SH-SY5Y (cell line): ENCODE measurements at regions not wholly inside any gene's neighbourhood (a gene's known extent, or its start where the extent isn't known, plus 50 kb on each side); places are given as distances from the start of the nearest gene placed in this dataset.

Source experiments
- GATA2 ChIP-seq: IDR thresholded peaks from 2 replicates; pipeline ENCODE4 v1.6.1; 2011; ENCODE audit warnings: mild to moderate bottlenecking, low read depth, low read length
- GATA3 ChIP-seq: IDR thresholded peaks from 2 replicates; pipeline ENCODE4 v1.6.1; 2011; ENCODE audit warnings: low read depth, mild to moderate bottlenecking, low read length, moderate library complexity

DNA sequence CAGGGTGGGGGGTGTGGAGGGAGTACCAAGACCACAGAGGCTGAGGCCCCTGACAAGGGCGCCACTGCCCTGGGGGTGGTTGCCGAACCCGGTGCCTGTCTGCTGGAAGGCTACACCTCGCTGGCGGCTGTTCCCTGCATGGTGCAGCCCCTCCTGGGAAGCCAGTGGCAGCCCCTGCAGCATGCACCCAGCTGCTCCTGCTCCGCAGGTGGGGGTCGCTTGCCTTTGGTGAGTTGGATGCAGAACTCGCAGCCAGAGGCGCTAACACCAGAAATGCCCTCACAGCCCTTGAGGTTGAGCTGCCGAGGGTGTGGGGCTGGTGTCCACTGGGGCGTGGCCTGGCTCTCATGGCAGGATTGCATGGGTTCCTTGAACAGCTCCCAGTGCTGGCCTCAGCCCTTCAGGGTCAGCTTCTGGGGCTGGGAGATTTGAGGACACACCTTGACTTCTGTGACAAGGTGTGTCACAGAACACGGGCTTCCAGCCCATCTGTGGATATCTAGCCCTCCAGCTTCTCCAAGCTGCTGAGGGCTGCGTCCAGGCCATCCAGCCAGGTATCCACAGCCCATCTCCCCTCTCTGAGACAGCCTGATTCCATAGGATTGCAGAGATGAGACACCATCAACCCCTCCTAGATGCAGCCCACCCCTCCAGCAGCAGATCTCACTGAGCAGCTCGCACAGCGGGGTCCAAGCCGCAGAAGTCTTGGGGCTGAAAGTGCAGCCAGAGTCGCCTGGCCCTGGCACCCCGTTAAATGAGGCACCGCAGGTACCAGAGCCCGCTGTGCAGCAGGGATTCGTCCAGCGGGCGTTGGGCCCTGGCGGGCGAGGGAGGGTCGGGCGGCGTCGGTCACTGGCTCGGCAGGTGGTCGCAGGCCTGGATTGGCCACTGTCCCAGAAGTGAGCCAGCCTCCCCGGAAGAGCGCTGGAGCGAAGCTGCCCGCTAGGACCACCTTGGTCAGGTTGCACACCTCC, 586.3 kb downstream of the KCNJ18 start:
- TF ChIP-seq GATA2: no peak
- TF ChIP-seq GATA3: no peak
